ENCODE measurements at regions not wholly inside any gene's neighbourhood (a gene's known extent, or its start where the extent isn't known, plus 50 kb on each side); places are given as distances from the start of the nearest gene placed in this dataset.

DNA sequence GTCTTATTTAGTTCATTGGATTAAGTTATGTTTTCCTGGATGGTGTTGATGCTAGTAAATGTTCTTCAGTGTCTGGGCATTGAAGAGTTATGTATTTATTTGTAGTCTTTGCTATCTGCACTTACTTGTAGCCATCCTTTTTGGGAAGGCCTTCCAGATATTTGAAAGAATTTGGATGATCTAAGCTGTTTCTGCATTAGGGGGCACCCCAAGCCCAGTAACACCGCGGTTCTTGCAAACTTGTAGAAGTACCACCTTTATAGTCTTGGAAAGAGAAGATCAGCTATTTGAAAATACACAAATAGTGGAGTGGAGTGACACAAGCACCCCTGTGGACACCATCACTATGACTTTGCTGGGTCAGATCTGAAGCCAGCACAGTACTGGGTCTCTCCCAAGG, 175.9 kb upstream of the KIF2B start:
- TF ChIP-seq CTCF (conservative IDR thresholded peaks at IDR 0.05; ENCODE audit: low read depth, low read length) (no peak), FOS (IDR thresholded peaks at IDR 0.05; ENCODE audit: low read depth, low read length) (no peak), POLR2A (IDR thresholded peaks at IDR 0.05; ENCODE audit: low read depth, low read length) (no peak), CEBPB (IDR thresholded peaks at IDR 0.05; ENCODE audit: low read depth, low read length) (no peak), MAFK (IDR thresholded peaks at IDR 0.05; ENCODE audit: low read depth, low read length) (no peak), NFE2L2 (IDR thresholded peaks at IDR 0.05; ENCODE audit: low read depth, low read length) (no peak), RFX5 (IDR thresholded peaks at IDR 0.05; ENCODE audit: low read depth, low read length) (no peak), RAD21 (IDR thresholded peaks at IDR 0.05; ENCODE audit: low read length) (no peak)
- TF ChIP-seq, protein P1, sequence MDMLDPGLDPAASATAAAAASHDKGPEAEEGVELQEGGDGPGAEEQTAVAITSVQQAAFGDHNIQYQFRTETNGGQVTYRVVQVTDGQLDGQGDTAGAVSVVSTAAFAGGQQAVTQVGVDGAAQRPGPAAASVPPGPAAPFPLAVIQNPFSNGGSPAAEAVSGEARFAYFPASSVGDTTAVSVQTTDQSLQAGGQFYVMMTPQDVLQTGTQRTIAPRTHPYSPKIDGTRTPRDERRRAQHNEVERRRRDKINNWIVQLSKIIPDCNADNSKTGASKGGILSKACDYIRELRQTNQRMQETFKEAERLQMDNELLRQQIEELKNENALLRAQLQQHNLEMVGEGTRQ (IDR thresholded peaks at IDR 0.05; ENCODE audit: low read depth, low read length), result no peak
- TF ChIP-seq, protein P2, sequence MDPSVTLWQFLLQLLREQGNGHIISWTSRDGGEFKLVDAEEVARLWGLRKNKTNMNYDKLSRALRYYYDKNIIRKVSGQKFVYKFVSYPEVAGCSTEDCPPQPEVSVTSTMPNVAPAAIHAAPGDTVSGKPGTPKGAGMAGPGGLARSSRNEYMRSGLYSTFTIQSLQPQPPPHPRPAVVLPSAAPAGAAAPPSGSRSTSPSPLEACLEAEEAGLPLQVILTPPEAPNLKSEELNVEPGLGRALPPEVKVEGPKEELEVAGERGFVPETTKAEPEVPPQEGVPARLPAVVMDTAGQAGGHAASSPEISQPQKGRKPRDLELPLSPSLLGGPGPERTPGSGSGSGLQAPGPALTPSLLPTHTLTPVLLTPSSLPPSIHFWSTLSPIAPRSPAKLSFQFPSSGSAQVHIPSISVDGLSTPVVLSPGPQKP (IDR thresholded peaks at IDR 0.05; ENCODE audit: borderline replicate concordance, low read depth, low read length), result no peak

Data from IMR-90 (cell line).